ENCODE measurements at regions not wholly inside any gene's neighbourhood (a gene's known extent, or its start where the extent isn't known, plus 50 kb on each side); places are given as distances from the start of the nearest gene placed in this dataset.
A peak's percentile ranks its signal among the peaks of the same experiment; 100 is the strongest.
"Not testable (repeated sequence)": the region's sequence is repeated elsewhere in the genome, so short reads cannot be mapped to it uniquely, and the experiment has no call there.

DNA sequence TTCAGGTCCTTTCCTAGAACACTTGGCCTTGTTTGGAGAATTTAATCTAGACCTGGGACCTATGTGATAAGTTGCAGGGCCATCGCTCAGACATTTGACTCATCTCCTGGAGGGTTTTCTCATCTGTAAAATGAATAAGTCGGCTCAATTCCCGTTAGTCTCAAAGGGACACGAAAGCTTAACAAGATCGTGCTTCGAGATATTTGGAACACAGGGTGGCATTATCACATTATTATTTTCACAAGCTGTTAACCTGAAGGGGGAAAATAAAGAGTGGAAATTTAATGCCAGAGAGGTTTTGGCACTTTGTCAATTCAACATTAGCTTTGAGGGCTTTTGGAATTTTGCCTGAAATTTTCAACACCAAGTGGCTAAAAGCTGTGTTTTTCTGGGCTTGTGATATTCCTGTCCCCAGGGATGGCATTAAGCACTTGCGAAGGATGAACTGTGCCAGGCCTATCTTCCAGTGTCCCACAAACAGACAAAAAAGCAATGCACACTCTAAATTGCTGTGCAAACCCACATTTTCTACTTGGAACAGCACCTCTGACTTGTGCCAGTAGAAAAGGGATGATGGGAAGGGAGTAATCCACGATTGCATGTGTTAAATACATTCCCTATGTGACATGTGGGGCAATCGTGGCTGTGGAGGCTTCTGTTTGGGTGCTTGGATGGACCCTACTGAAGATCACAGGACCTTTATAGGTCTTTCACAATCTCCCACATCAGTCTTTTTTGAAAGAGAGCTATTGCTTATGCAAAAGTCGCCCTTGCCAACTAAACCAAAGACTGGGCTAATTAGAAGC lies 478.7 kb downstream of the MFSD1 start:
- peak; percentile 96 for DNase-seq

GRCh38 chr3:159293493-159293892 lies 491.6 kb downstream of the MFSD1 start:
- no peak for DNase-seq

GRCh38 chr3:159301961-159302360 lies 500.1 kb downstream of the MFSD1 start:
- peak; percentile 1 for DNase-seq

DNA sequence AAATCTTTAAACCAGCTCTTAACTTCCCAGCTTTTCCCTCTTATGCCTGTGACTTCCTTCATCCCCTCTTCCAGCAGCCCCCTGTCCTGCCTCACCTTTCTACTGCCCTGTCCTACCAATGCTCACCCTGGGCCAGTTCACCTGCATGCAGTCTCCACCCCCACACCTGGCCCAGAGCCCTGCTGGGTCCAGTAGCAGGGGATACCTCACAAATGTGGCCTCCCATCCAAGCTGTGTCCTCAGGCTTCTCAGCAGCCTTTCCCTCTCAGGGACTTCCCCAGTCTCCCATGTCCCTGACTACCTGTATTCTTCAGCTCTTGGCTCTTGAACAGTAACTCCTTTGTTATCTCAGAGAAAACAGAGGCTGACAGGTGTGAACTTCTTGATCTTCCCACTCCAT lies 503.2 kb downstream of the MFSD1 start:
- no peak for DNase-seq

DNA sequence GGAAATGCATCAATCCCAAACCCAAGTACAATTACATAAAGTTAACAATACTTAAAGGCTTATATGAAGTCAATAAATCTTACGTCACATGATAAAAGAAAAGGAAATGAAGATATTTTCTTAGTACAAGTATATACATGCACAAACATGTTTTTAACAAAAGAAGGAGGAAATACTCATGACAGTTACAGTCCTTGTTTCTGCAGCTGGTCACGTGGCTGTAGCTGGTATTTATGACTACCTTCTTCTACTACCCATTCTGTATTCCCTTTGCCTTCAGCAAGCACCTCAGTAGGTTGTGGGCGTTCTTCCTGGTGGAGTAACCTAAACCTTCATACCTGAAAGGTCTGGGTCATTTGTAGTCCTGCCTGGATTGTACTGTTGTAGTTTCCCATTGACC lies 514.9 kb downstream of the MFSD1 start:
- not testable (repeated sequence) for DNase-seq

DNA sequence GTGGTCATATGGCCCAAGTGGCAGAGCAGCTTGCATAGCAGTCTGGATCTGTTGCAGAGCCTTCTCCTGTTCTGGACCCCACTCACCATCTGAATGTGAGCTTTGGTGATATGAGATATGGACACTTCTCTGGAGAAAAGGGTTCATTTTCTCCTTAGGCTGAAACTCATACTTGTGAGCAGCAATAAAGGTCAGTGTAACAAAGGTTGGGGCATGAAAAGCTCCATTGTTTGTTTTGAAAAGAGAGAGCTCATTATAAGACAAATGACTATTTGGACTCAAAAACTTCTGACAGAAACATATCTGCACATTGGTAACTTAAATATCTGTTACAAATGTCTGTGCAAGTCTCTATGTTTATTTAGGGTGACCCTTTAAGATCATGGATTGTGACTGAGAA lies 517.3 kb downstream of the MFSD1 start:
- no peak for DNase-seq

DNA sequence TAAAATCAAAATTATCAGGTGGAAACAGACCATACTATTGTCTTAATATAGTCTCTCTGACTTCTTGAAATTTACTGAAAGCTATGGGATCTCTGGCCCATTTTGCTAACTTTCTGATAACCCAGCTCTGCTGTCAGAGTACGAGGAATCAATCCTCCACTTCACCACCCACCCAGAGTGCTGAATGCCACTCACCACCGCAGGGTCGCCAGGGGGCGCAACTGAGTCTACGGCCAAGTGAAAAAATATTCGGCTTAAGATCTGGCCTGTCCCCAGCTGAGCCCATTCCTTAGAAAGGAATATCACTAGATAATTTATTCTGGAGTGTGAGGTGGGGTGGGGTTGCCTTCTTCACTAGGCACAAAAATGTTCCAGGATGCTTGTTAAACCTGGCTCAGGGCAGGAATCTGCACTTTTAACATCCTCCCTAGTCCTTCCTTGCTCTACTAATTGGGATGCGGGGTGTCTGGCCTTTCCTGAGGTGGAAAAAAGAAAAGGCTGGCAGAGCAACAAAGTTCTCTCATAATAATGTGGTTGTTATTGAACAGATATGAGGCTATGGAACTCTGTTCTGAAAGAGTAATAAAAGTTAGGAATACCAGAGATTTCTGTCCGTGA lies 520.6 kb downstream of the MFSD1 start:
- DNase-seq = peak; percentile 18

DNA sequence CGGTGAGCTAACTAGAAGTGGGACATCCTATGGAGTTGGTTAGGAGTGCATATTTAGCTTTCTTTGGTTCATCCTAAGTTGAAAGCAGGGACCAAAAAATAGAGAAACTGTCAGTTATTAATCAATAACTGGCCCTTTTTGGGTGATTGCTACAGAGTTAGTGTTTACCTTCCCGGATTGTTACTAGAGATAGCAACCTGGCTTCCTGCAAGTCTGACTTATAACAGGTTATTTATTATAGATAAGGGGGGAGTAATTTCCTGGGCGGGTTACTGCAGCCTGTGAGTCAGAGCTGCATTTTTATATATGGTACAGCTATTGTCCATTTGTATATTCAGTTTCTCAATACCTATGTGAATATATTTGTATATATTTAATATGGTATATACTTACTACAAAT lies 522.0 kb downstream of the MFSD1 start:
- DNase-seq = no peak

GRCh38 chr3:159326998-159327397 lies 525.1 kb downstream of the MFSD1 start:
- no peak for DNase-seq

DNA sequence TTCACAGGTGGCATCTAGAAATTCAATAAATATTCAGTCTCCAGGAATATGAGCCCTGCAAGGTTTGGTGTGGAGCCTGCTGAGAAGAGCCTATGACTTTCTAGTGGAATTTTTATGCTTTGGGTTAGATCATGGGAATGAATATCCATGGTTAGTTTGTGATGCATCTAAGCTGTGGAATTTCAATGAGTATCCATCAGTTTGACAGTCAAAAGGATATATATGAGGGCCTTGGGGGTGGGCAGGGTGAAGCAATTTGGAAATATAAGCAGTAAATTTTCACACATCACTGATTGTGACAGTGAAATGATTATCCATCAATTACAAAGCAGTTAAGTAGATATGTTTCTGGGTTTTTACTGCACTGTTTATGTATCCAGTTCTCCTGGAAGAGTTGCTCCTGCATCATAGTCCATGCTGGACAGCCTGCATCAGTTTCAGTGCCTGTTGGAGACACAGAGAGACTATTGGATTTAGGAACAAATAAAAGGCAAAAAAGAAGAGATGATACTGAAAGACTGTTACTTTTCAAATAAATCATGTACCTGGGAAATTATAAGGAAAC lies 530.8 kb downstream of the MFSD1 start:
- no peak for DNase-seq

DNA sequence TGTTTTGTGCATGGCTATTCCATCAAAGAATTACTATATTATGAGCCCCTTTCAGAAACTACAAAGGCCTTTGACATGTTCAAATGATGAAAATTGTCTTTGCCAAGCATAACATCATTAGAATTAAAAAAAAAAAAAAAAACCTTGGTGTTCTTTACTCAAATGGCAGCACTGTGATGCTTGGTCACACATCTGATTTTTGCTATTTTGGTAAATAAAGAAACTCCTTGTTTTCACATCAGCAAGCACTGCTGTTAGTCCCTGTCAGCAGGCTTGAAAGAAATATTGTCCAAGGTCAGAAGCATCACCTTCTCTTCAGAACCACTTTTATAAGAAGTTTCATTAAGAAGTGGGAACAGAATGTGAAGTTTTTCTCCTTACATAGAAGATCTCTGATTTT lies 537.3 kb downstream of the MFSD1 start:
- no peak for DNase-seq

- no peak for DNase-seq
Observed at GRCh38 chr3:159340877-159341500, 539.1 kb downstream of the MFSD1 start.

DNA sequence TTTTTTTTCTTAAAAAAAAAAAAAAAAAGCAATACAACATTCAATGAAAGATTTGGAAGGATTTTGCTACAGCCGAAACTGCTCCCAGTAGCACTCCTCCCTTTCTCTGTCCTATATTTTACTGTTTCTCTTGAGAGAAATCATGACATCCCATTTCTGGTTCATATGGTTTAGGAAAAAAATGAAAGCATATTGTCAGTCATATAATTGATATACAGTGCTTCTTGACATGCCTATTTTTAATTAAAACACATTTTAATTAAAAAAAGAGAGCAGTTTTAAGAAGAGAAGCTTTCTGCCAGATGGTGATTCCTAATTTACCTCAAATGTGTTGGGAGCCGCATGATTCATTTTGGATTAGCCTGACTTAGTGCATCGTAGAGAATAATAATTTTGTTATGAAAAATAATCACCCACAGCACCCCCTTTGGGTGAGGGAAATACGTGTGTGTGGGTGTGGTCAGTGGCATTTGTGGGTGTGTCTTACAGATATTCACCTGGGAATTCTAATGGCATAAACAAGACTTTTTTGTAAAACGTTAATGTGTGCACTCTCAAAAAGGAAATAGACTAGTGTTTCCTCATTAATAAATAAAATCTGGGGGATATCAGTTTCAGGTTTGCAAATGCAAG lies 544.5 kb downstream of the MFSD1 start:
- DNase-seq = no peak

DNA sequence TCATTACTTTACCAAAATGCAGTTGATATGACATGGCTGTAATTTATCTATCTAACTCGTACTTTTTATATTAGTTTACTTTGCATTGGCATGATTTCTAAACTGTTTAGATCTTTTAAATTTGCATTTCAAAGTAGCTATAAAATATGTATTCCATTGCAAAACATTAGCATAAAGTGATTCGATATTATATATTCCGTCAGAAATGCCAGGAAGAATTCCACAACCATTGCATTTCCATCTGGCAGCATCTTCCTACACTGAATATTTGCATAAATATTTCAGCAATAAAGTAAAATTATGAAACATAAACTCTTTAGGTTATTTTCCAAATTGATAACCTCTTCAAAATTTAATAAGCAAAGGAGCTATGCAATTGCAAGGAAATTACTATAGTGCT lies 546.6 kb downstream of the MFSD1 start:
- no peak for DNase-seq

DNA sequence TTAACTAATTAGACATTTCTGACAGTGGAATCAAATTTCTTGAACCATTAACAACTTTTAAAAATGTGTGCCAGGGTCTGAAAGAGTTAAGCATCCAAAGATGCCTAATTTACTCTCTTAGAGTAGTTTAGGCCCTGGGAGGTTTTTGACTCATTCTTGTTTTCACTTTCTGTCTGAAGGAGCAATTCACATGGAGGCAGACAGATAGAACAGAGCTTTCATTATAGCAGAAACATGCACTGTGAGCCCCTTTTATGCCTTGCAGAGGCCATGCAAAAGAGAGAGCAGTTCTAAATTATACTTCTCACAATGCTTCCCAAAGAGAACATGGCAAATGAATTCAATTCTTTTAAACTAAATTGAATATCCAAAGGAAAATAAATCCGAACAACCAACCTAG lies 554.8 kb downstream of the MFSD1 start:
- no peak for DNase-seq

DNA sequence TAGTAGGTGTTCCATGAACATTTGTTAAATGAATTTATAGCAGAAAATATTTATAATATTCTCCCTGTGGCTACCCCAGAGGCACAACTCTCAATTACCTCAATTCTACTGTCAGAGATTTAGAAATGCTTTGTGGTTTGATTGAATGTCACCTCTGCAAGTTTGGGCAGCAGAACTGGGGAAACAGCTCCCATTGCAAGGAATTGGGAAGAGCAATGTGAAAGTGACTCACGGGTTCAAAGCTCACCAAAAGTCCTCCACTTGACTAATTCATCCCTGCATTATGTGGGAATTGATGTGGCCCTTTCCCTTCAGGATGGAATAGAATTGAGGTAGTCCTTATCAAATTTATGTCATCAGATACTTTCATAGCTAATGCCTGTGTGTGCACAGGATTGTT lies 562.7 kb downstream of the MFSD1 start:
- DNase-seq = no peak

DNA sequence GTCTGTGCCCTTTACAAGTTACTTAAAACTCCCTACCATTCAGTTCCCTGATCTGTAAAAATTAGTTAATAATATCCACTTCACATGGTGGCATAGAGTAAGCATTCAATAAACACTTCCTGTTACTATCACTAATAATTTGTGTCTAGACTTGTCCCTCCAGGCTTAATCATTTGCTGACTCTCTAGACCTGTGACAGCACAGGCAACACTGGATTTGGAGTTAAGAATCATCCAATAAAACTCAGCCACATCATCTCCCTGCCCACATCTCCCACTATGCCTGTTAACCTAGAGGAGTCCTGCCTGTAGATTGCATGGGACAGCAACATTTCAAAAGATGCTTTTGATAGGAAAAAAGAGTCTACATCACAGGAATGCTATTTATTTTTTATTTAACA lies 564.6 kb downstream of the MFSD1 start:
- DNase-seq = no peak

DNA sequence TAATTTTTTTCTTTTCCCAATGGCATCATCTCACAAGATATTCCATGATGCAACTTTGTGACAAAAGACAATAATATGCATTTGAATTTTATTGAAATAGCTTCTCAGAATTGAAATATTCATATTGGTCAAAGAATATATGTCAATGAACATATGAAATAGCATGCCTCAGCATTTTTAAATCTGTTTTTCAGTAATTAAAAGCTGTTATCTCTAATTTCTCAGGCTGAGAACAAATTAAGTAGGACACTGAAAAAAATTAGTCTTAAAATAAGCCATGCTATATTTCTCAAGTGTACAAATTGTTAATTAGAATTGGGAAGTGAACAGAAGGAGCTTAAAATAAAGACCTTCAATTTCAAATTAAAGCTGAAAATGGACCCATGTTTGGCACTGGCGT lies 570.1 kb downstream of the MFSD1 start:
- DNase-seq = no peak

DNA sequence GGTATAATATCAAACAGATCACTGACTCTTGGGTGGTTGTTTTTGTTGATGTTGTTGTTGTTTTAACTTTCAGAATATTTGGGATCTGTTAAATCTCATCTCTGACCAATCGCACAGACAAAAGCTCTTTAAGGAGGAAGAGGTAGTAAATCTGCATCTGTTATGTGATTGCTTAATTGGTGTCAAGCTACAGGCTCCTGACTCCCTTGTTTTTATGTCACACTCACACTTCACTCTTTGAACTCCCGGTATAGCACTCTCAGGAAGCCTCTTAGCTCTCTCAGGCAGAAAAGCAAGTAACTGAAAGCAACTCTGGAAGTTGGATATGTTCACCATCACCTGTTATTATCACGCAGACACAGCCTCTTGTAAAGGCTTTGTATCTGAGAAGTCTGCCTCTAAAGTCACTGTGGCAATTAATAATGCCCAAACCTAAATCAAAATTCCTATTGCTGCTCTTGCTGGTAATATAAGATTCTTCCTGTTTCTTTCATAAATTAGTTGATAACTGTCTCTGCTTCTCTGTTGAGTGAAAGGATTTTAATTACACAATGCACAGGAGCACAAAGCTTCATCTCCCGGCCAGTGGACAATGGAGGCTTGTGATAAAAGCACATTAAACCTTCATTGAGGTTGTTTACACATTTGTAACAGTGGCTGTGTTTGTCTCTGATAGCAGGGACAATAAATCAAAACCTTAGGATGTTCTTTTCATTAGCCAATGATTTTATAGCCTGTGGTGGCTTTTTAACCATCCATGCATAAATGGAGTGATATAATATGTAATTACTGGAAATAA lies 576.7 kb downstream of the MFSD1 start:
- peak; percentile 48 for DNase-seq

DNA sequence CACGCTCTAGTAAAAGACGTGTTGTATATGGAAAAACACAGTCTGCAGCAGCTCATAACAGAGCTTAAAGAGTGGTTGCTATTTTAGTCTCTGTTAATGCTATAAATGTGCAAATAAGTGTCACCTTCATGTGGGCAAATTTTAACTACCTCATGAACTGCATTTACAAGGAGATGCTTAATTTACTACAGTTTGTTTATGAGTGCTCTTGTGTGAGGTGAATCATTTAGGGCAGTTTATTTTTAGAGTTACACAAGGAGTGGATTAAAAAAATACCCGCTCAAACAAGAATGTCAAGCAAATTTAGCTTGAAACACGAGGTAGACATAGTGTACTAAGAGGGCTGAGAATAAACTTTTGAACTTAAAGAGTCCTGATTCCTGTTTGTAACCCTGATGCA lies 579.0 kb downstream of the MFSD1 start:
- no peak for DNase-seq

DNA sequence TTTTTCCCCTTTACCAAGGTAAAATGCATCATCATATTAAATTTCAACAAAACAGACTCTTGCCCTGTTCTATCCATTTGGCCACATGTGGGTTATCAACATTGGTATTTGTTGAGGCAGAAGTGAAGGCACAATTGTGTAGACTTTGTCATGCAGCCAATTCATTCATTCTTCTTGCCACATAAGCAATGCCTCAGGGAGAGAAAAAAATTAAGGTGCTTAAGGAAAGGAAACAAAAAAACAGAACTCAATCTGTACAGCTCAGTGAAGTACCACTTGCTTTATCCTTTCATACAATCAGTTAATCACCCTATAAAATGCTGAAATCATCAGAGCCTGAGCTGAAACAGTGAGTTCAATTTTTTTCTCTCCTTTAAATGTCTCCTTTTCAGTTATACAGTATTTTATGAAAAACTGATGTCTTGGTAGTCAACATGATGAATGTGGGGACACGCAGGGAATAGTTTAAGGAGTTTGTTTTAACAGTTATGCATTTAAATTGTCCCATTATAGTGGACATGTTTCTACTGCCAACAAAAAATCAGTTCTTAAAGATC lies 588.9 kb downstream of the MFSD1 start:
- no peak for DNase-seq

DNA sequence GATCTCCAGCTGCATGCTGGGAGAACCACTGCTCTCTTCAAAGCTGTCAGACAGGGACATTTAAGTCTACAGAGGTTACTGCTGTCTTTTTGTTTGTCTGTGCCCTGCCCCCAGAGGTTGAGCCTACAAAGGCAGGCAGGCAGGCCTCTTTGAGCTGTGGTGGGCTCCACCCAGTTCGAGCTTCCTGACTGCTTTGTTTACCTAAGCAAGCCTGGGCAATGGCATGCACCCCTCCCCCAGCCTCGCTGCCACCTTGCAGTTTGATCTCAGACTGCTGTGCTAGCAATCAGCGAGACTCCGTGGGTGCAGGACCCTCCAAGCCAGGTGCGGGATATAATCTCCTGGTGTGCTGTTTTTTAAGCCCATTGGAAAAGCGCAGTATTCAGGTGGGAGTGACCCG lies 591.0 kb upstream of the IL12A start:
- DNase-seq = not testable (repeated sequence)
